Stimulated activated CD4-positive, alpha-beta T cell treated with anti-CD3 and anti-CD28 coated beads, Interleukin-1b, Interleukin-23, amount 100 ng/mL, for 1 hour (primary cell): ENCODE measurements at regions not wholly inside any gene's neighbourhood (a gene's known extent, or its start where the extent isn't known, plus 50 kb on each side); places are given as distances from the start of the nearest gene placed in this dataset.
"Not testable (repeated sequence)": the region's sequence is repeated elsewhere in the genome, so short reads cannot be mapped to it uniquely, and the experiment has no call there.

Experiments
- DNase-seq, 2 donors: peaks; one replicate each; pipeline ENCODE4 v3.0.0-alpha.2; 2020; ENCODE audit warnings: low read depth in 2 of 2

GRCh38 chr18:51330739-51331138 is 133.3 kb upstream of the MEX3C start:
- no peak for DNase-seq

- no peak for DNase-seq
Measured at GRCh38 chr18:51337406-51337805, 139.9 kb upstream of the MEX3C start.

- no peak for DNase-seq
Measured at GRCh38 chr18:51339856-51340255, 142.4 kb upstream of the MEX3C start.

GRCh38 chr18:51340332-51340731 is 142.9 kb upstream of the MEX3C start:
- no peak for DNase-seq

GRCh38 chr18:51342815-51343214 is 145.3 kb upstream of the MEX3C start:
- no peak for DNase-seq

GRCh38 chr18:51345848-51346391 is 148.4 kb upstream of the MEX3C start:
- DNase-seq = no peak

- no peak for DNase-seq
Measured at GRCh38 chr18:51346404-51346803, 148.9 kb upstream of the MEX3C start.

- DNase-seq = no peak
Measured at GRCh38 chr18:51350081-51350480, 152.6 kb upstream of the MEX3C start.

- no peak for DNase-seq
Measured at GRCh38 chr18:51355841-51356240, 158.4 kb upstream of the MEX3C start.

GRCh38 chr18:51360301-51360700 is 162.8 kb upstream of the MEX3C start:
- not testable (repeated sequence) for DNase-seq

GRCh38 chr18:51361130-51361860 is 163.8 kb upstream of the MEX3C start:
- DNase-seq = no peak

GRCh38 chr18:51363384-51363783 is 165.9 kb upstream of the MEX3C start:
- no peak for DNase-seq

GRCh38 chr18:51370996-51371395 is 173.5 kb upstream of the MEX3C start:
- no peak for DNase-seq

GRCh38 chr18:51371929-51372328 is 174.4 kb upstream of the MEX3C start:
- no peak for DNase-seq

GRCh38 chr18:51382081-51382480 is 184.6 kb upstream of the MEX3C start:
- DNase-seq = no peak

- no peak for DNase-seq
Measured at GRCh38 chr18:51383116-51383515, 185.6 kb upstream of the MEX3C start.

- DNase-seq = no peak
Measured at GRCh38 chr18:51383711-51384110, 186.2 kb upstream of the MEX3C start.

GRCh38 chr18:51385270-51385669 is 187.8 kb upstream of the MEX3C start:
- no peak for DNase-seq

- DNase-seq = no peak
Measured at GRCh38 chr18:51390702-51391101, 193.2 kb upstream of the MEX3C start.

GRCh38 chr18:51391215-51391614 is 193.7 kb upstream of the MEX3C start:
- DNase-seq = no peak

GRCh38 chr18:51391731-51392130 is 194.2 kb upstream of the MEX3C start:
- DNase-seq = no peak

- DNase-seq = no peak
Measured at GRCh38 chr18:51397347-51397962, 200.0 kb upstream of the MEX3C start.

GRCh38 chr18:51398104-51398503 is 200.6 kb upstream of the MEX3C start:
- no peak for DNase-seq
